BLaER1 (cell line): ENCODE measurements at regions not wholly inside any gene's neighbourhood (a gene's known extent, or its start where the extent isn't known, plus 50 kb on each side); places are given as distances from the start of the nearest gene placed in this dataset.
"Not testable (repeated sequence)": the region's sequence is repeated elsewhere in the genome, so short reads cannot be mapped to it uniquely, and the experiment has no call there.

Experiments used
- H3K27ac ChIP-seq: shearing (Covaris generic); formaldehyde crosslinking; 2 replicates; pipeline ENCODE4 v1.8.1; 2022
- H3K27me3 ChIP-seq: shearing (Covaris generic); formaldehyde crosslinking; 2 replicates; pipeline ENCODE4 v1.8.1; 2022
- H3K36me3 ChIP-seq: shearing (Covaris generic); formaldehyde crosslinking; 2 replicates; pipeline ENCODE4 v1.8.1; 2022
- H3K4me1 ChIP-seq: shearing (Covaris generic); formaldehyde crosslinking; 2 replicates; pipeline ENCODE4 v1.8.1; 2022
- H3K4me2 ChIP-seq: shearing (Covaris generic); formaldehyde crosslinking; 2 replicates; pipeline ENCODE4 v1.8.1; 2022
- H3K4me3 ChIP-seq: shearing (Covaris generic); formaldehyde crosslinking; 2 replicates; pipeline ENCODE4 v1.8.1; 2022
- H3K9ac ChIP-seq: shearing (Covaris generic); formaldehyde crosslinking; 2 replicates; pipeline ENCODE4 v1.8.1; 2022
- H3K9me3 ChIP-seq: shearing (Covaris generic); formaldehyde crosslinking; 2 replicates; pipeline ENCODE4 v1.8.1; 2022
- H4K20me1 ChIP-seq: shearing (Covaris generic); formaldehyde crosslinking; 2 replicates; pipeline ENCODE4 v1.8.1; 2022
- Cebpa-rat ChIP-seq: shearing (Covaris generic); IDR thresholded peaks from 2 replicates; pipeline ENCODE4 v1.8.1; 2022

GRCh38 chr4:177530561-177530960 lies 88.3 kb upstream of the AGA start:
- Histone ChIP-seq H3K9ac (no peak overlapping the region), H3K4me1 (no peaks in the 10 kb centered on the region), H3K36me3 (no peaks in the 10 kb centered on the region), H3K4me3 (no peak overlapping the region), H3K9me3 (no peaks in the 10 kb centered on the region), H3K4me2 (no peak overlapping the region), H3K27me3 (no peaks in the 10 kb centered on the region), H3K27ac (no peak overlapping the region), H4K20me1 (no peaks in the 10 kb centered on the region)
- TF ChIP-seq Cebpa-rat, result no peak

GRCh38 chr4:177532358-177532757 lies 90.1 kb upstream of the AGA start:
- Histone ChIP-seq H3K36me3 (no peaks in the 10 kb centered on the region), H4K20me1 (no peaks in the 10 kb centered on the region), H3K27me3 (no peaks in the 10 kb centered on the region)

GRCh38 chr4:177534841-177535240 lies 92.6 kb upstream of the AGA start:
- not testable (repeated sequence) for H3K36me3 ChIP-seq, H3K27ac ChIP-seq, H3K9me3 ChIP-seq, H4K20me1 ChIP-seq, H3K4me3 ChIP-seq, H3K9ac ChIP-seq, H3K4me1 ChIP-seq, H3K27me3 ChIP-seq, H3K4me2 ChIP-seq

More at GRCh38 chr4:177532358-177532757, 90.1 kb upstream of the AGA start:
- Histone ChIP-seq H3K4me3 (no peak overlapping the region), H3K9me3 (no peaks in the 10 kb centered on the region), H3K9ac (no peak overlapping the region), H3K4me1 (no peaks in the 10 kb centered on the region), H3K4me2 (no peak overlapping the region), H3K27ac (no peak overlapping the region)
- no peak for TF ChIP-seq Cebpa-rat

GRCh38 chr4:177546745-177547144 lies 104.5 kb upstream of the AGA start:
- Histone ChIP-seq H3K9ac (no peak overlapping the region), H3K4me2 (no peak overlapping the region), H4K20me1 (no peaks in the 10 kb centered on the region), H3K4me3 (no peak overlapping the region), H3K36me3 (no peaks in the 10 kb centered on the region), H3K27me3 (no peaks in the 10 kb centered on the region), H3K4me1 (no peaks in the 10 kb centered on the region), H3K27ac (no peak overlapping the region), H3K9me3 (no peaks in the 10 kb centered on the region)
- no peak for TF ChIP-seq Cebpa-rat

- H3K9ac ChIP-seq, result no peak overlapping the region
- no peaks in the 10 kb centered on the region for H4K20me1 ChIP-seq
- H3K9me3 ChIP-seq, result no peaks in the 10 kb centered on the region
- no peak overlapping the region for H3K27ac ChIP-seq
- H3K36me3 ChIP-seq, result no peaks in the 10 kb centered on the region
- H3K4me2 ChIP-seq, result no peak overlapping the region
- no peak for TF ChIP-seq Cebpa-rat
- no peak overlapping the region for H3K4me3 ChIP-seq
- H3K27me3 ChIP-seq, result no peaks in the 10 kb centered on the region
- H3K4me1 ChIP-seq, result no peaks in the 10 kb centered on the region
These were observed 105.7 kb upstream of the AGA start for GRCh38 chr4:177547985-177548384.

GRCh38 chr4:177555007-177555574 lies 112.9 kb upstream of the AGA start:
- H3K4me3 ChIP-seq, result no peak overlapping the region
- no peak overlapping the region for H3K4me2 ChIP-seq
- H3K9ac ChIP-seq, result no peak overlapping the region
- H3K9me3 ChIP-seq, result 0 out of 2 replicates have a peak, but pooled peaks cover 3% of the 10 kb centered on the region
- H3K27me3 ChIP-seq, result no peaks in the 10 kb centered on the region
- no peak for TF ChIP-seq Cebpa-rat
- no peaks in the 10 kb centered on the region for H3K36me3 ChIP-seq
- H3K4me1 ChIP-seq, result no peaks in the 10 kb centered on the region
- H3K27ac ChIP-seq, result no peak overlapping the region
- H4K20me1 ChIP-seq, result no peaks in the 10 kb centered on the region

- no peak overlapping the region for H3K27ac ChIP-seq
- H3K4me2 ChIP-seq, result no peak overlapping the region
- 0 out of 2 replicates have a peak, but pooled peaks cover 3% of the 10 kb centered on the region for H3K9me3 ChIP-seq
- H3K4me3 ChIP-seq, result no peak overlapping the region
- no peaks in the 10 kb centered on the region for H4K20me1 ChIP-seq
- no peaks in the 10 kb centered on the region for H3K27me3 ChIP-seq
- H3K36me3 ChIP-seq, result no peaks in the 10 kb centered on the region
- H3K9ac ChIP-seq, result no peak overlapping the region
- no peaks in the 10 kb centered on the region for H3K4me1 ChIP-seq
- no peak for TF ChIP-seq Cebpa-rat
These were observed 115.2 kb upstream of the AGA start for GRCh38 chr4:177557416-177557815.

GRCh38 chr4:177558995-177559394 lies 116.8 kb upstream of the AGA start:
- Histone ChIP-seq H3K4me2 (no peak overlapping the region), H3K9me3 (0 out of 2 replicates have a peak, but pooled peaks cover 3% of the 10 kb centered on the region), H3K4me1 (no peaks in the 10 kb centered on the region), H3K4me3 (no peak overlapping the region), H3K27me3 (no peaks in the 10 kb centered on the region), H3K27ac (no peak overlapping the region), H4K20me1 (no peaks in the 10 kb centered on the region), H3K36me3 (no peaks in the 10 kb centered on the region), H3K9ac (no peak overlapping the region)
- no peak for TF ChIP-seq Cebpa-rat

GRCh38 chr4:177562163-177562562 lies 119.9 kb upstream of the AGA start:
- Histone ChIP-seq H3K27me3 (no peaks in the 10 kb centered on the region), H3K9ac (no peak overlapping the region), H3K4me1 (no peaks in the 10 kb centered on the region), H4K20me1 (no peaks in the 10 kb centered on the region), H3K4me3 (no peak overlapping the region), H3K9me3 (0 out of 2 replicates have a peak, but pooled peaks cover 3% of the 10 kb centered on the region), H3K4me2 (no peak overlapping the region), H3K36me3 (no peaks in the 10 kb centered on the region), H3K27ac (no peak overlapping the region)
- TF ChIP-seq Cebpa-rat, result no peak

GRCh38 chr4:177562859-177563258 lies 120.6 kb upstream of the AGA start:
- Histone ChIP-seq H3K9ac (no peak overlapping the region), H3K9me3 (no peaks in the 10 kb centered on the region), H4K20me1 (no peaks in the 10 kb centered on the region), H3K4me1 (no peaks in the 10 kb centered on the region), H3K4me2 (no peak overlapping the region), H3K27me3 (no peaks in the 10 kb centered on the region), H3K36me3 (no peaks in the 10 kb centered on the region), H3K4me3 (no peak overlapping the region), H3K27ac (no peak overlapping the region)
- no peak for TF ChIP-seq Cebpa-rat

GRCh38 chr4:177566691-177567090 lies 124.5 kb upstream of the AGA start:
- TF ChIP-seq Cebpa-rat, result no peak
- H3K4me2 ChIP-seq, result no peak overlapping the region
- H3K27me3 ChIP-seq, result no peaks in the 10 kb centered on the region
- no peaks in the 10 kb centered on the region for H3K9me3 ChIP-seq
- H3K36me3 ChIP-seq, result no peaks in the 10 kb centered on the region
- no peaks in the 10 kb centered on the region for H4K20me1 ChIP-seq
- H3K4me3 ChIP-seq, result no peak overlapping the region
- no peak overlapping the region for H3K27ac ChIP-seq
- no peaks in the 10 kb centered on the region for H3K4me1 ChIP-seq
- no peak overlapping the region for H3K9ac ChIP-seq
